ENCODE measurements at regions not wholly inside any gene's neighbourhood (a gene's known extent, or its start where the extent isn't known, plus 50 kb on each side); places are given as distances from the start of the nearest gene placed in this dataset.

- TF ChIP-seq CTCF (IDR thresholded peaks at IDR 0.05) (no peak), EP300 (IDR thresholded peaks at IDR 0.05) (no peak), POLR2A (IDR thresholded peaks at IDR 0.05) (no peak), POLR2AphosphoS5 (IDR thresholded peaks at IDR 0.05) (no peak)
These were observed 419.1 kb upstream of the CDIN1 start for GRCh38 chr15:36160351-36160750.

Data from gastroesophageal sphincter (tissue), 3 donors.